GM21786 (cell line): ENCODE measurements at regions not wholly inside any gene's neighbourhood (a gene's known extent, or its start where the extent isn't known, plus 50 kb on each side); places are given as distances from the start of the nearest gene placed in this dataset.

Experiments
- ATAC-seq: cut with Tn5 transposase; IDR thresholded peaks from one replicate; pipeline ENCODE4 v1.9.1; 2021; ENCODE audit not compliant: unreplicated experiment

DNA sequence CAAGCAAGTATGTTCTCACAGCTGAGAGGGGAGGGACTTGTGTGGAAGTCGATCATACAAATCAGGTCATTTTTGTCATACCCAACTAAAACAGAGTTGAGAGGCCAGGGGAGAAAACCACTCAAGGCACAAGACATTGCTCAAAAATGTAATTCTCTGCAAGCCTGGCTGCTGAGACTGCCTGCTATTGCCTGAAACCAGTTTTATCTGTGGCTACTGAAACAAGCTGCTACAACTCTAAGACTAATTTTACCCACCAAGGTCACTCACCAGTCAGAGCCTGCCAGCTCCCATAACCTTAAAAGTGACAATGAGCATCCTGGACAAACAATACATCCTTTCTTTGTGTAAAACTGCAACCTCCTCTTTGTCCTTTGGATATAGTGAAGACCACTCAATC is 54.1 kb upstream of the CST7 start:
- ATAC-seq = no peak

DNA sequence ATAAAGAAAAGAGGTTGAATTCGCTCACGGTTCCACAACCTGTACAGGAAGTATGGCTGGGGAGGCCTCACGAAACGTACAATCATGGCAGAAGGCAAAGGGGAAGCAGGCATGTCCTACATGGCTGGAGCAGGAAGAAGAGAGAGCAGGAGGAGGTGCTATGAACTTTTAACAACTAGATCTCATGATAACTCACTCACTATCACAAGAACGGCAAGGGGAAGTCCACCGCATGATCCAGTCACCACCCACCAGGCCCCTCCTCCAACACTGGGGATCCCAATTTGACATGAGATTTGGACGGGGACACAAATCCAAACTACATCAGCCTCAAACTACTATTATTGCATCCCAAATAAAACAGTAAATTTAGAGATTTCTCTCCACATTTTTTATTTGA is 53.6 kb upstream of the CST7 start:
- no peak for ATAC-seq

DNA sequence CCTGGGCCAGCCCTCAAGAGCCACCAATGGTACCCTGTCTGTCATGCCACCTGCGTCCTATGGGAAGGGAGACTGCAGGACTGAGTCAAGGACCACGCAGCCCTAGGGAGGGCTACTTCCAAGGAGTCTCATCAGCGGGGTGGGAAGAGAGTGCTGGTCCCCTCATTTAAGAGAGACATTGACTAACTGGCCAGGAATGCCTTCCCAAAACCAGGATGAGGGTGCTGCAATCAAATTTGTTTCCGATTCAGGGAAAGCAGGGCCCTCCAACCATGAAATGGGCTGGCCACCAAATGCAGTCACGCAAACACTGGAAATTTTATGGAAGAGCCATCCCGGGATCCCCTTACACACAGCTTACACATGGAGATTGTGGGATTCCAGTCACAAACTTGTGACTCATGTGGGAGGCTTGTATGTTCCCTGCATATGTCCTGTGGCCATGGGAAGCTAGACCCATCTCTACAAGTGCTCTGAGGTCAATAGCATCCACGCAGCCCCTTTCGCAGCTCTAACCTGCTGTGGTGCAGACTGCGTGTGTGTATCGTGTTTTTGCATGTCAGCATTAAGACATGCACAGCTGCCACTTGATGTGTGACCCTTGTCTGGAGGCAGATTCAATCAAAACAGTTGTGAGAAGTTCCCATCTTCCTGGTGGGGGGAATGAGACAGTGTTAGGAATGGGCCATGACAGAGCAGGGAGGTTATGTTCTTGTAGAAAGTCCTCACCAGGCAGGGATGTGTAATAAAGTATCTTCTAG is 53.0 kb upstream of the CST7 start:
- ATAC-seq = no peak

DNA sequence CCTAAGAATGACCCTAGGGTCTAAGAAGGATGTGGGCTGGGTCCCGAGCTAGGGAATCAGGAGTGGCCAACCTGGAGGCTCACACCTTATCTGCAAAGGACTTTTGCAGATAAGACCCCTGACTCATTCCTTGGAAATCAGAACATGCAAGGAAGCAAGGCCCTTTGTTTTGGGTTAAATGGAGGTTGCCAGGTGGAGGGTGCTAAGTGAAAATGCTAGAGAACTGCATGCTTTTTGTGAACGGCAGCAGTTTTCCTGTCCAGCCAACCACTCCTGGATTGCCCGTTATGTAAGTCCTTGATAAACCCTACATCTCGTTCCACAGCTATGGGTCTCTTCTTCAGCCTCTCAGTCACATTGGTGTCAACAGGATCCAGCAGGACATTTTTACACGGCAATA is 52.1 kb upstream of the CST7 start:
- no peak for ATAC-seq

DNA sequence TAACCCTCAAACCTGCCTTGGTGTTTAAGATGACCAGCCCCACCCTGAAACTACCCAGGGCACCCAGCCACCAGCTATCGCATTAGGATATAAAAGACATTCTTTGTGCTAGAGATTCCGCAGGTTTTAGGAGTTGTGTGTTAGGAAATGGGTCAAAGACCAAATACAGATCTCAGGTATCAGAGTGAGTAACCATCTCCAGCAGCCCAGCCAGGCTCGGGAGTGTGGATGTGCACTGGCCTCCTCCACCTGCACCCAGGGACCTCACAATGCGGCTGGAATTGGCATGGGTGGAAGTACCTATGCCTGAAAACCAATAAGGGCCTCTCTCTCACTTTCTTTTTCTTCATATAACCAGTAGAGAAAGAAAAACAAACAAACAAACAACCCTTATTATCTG is 51.1 kb upstream of the CST7 start:
- no peak for ATAC-seq

DNA sequence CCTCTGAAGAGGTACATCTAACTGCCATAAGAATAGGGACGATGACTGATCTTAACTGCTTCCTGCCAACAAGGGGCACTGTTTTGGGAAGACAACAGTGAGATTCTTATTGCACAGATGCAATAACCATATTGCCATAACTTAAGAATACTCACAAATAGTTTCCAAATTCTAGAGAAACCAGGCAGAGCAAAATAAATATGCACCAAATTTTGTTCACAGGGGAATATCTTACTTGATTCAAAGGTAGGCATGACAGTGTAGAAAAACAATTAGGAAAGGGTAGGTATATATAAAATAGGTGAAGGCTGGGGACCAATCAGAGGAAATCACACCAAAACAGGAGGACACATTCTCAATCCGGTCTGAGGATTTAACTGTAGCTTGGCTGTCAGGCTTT is 49.9 kb upstream of the CST7 start:
- ATAC-seq = no peak
